Lower leg skin (tissue), 3 donors: ENCODE measurements at regions not wholly inside any gene's neighbourhood (a gene's known extent, or its start where the extent isn't known, plus 50 kb on each side); places are given as distances from the start of the nearest gene placed in this dataset.
"Not testable (repeated sequence)": the region's sequence is repeated elsewhere in the genome, so short reads cannot be mapped to it uniquely, and the experiment has no call there.

ENCODE experiments used
- POLR2A ChIP-seq, 2 donors: fragments of 450-650 bp; IDR thresholded peaks; one replicate each; pipeline ENCODE4 v1.6.1; 2016 to 2017; ENCODE audit warnings: antibody characterized with exemption in 2 of 2, mild to moderate bottlenecking in 1 of 2, moderate library complexity in 1 of 2
- TF ChIP-seq, protein P1 (sequence below), 3 donors: fragments of 450-650 bp; IDR thresholded peaks; one replicate each; pipeline ENCODE4 v1.5.1; 2016; ENCODE audit warnings: antibody characterized with exemption in 3 of 3, mild to moderate bottlenecking in 3 of 3, moderate library complexity in 2 of 3

DNA sequence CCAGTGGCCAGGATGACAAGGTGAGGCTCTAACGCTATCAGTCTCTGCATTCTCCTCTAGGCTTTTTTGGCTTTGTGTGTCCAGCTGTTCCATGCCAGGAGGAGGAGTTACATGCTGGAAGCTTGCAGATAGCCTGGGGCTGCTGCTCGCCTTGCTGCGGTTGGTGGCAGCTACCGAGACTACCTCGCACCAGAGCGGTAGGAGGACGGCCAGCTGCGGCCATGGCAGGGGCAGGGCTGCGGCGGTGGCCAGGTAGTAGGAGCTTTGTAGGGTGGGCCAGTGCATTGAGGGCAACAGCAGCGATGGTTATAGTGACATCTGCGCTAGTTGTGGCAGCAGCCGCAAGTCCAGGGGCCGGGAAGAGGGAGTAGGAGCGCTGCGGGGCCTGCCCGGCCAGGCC, 75.9 kb upstream of the POTEB3 start:
- TF ChIP-seq, protein P1, sequence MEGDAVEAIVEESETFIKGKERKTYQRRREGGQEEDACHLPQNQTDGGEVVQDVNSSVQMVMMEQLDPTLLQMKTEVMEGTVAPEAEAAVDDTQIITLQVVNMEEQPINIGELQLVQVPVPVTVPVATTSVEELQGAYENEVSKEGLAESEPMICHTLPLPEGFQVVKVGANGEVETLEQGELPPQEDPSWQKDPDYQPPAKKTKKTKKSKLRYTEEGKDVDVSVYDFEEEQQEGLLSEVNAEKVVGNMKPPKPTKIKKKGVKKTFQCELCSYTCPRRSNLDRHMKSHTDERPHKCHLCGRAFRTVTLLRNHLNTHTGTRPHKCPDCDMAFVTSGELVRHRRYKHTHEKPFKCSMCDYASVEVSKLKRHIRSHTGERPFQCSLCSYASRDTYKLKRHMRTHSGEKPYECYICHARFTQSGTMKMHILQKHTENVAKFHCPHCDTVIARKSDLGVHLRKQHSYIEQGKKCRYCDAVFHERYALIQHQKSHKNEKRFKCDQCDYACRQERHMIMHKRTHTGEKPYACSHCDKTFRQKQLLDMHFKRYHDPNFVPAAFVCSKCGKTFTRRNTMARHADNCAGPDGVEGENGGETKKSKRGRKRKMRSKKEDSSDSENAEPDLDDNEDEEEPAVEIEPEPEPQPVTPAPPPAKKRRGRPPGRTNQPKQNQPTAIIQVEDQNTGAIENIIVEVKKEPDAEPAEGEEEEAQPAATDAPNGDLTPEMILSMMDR (IDR thresholded peaks at IDR 0.05) = not testable (repeated sequence)
- not testable (repeated sequence) for TF ChIP-seq POLR2A (IDR thresholded peaks at IDR 0.05)
